ENCODE measurements at regions not wholly inside any gene's neighbourhood (a gene's known extent, or its start where the extent isn't known, plus 50 kb on each side); places are given as distances from the start of the nearest gene placed in this dataset.

DNA sequence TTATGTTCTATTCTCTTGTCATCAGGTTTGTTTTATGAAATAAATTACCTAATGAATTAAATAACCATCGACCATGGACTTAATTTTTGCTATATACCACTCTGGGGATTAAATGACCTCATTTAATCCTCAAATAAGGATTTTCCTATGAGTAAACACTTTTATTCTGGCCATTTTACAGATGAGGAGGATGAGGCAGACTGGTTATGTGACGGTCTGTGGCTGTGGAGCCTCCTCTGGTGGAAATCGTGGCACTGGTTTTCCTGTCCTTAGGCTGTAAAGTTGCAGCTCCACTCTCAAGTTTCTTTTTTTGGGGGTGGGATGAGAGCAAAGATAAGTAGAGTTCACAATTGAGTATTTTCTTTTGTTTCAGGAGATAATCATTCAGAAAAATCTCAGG is 105.2 kb downstream of the XCL2 start:
- DNase-seq (ENCODE audit: extremely low read depth, insufficient read length), result no peak
- Histone ChIP-seq H3K36me3 (ENCODE audit: control insufficient read depth, insufficient read depth, low read length) (no peaks in the 10 kb centered on the region), H3K27me3 (replicated peaks; ENCODE audit: control insufficient read depth, insufficient read depth, low read length) (no peaks in the 10 kb centered on the region; the same call in 1 of the 2 replicates), H3K4me3 (replicated peaks; ENCODE audit: low read depth, low read length) (no peak overlapping the region)
- TF ChIP-seq, protein P1, sequence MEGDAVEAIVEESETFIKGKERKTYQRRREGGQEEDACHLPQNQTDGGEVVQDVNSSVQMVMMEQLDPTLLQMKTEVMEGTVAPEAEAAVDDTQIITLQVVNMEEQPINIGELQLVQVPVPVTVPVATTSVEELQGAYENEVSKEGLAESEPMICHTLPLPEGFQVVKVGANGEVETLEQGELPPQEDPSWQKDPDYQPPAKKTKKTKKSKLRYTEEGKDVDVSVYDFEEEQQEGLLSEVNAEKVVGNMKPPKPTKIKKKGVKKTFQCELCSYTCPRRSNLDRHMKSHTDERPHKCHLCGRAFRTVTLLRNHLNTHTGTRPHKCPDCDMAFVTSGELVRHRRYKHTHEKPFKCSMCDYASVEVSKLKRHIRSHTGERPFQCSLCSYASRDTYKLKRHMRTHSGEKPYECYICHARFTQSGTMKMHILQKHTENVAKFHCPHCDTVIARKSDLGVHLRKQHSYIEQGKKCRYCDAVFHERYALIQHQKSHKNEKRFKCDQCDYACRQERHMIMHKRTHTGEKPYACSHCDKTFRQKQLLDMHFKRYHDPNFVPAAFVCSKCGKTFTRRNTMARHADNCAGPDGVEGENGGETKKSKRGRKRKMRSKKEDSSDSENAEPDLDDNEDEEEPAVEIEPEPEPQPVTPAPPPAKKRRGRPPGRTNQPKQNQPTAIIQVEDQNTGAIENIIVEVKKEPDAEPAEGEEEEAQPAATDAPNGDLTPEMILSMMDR (IDR thresholded peaks at IDR 0.05; ENCODE audit: insufficient read depth, low read length, poor library complexity, severe bottlenecking), result no peak

DNA sequence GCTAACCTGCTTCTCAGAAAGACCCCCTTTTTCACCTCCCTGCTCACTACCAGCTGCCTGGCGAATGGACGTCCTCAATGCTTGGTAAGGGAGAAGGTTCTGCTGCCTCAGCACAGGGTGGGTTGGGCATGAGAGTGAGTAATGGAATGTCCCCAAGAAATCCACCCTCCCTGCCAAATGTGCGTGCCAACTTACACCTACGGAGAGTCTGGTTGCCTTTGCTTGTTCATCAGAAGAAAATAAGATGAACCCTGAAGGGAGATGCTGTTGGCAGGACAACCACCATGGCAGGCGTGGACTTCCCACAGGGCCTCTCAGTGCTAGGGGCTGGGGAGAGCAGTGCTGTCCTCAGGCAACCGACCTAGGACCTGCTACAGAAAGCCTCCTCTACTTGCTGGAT is 106.0 kb downstream of the XCL2 start:
- H3K36me3 ChIP-seq (ENCODE audit: control insufficient read depth, insufficient read depth, low read length), result no peaks in the 10 kb centered on the region
- no peak for DNase-seq (ENCODE audit: extremely low read depth, insufficient read length)
- TF ChIP-seq, protein P1 (IDR thresholded peaks at IDR 0.05; ENCODE audit: insufficient read depth, low read length, poor library complexity, severe bottlenecking), result no peak

DNA sequence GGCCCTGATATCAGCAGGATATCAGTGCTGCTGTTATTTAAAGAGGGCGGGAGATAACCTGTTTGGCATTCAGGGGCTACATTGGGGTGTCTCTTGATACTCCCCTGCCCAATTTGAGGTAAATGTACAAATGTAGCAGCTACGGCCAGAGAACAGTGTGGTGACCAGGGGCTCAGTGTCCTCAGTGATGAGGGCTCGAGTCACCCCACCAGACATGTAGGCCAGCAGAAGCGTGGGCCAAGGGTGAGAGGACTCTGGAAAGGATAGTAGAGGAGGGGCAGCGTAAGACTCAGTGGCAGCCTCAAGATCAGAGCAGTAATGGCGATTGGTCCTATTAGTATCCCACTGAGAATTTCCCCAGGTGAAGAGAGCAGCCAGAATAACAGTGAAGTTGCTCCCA is 108.4 kb downstream of the XCL2 start:
- H3K27me3 ChIP-seq (replicated peaks; ENCODE audit: control insufficient read depth, insufficient read depth, low read length), result no peaks in the 10 kb centered on the region; the same call in 1 of the 2 replicates
- DNase-seq (ENCODE audit: extremely low read depth, insufficient read length), result no peak
- TF ChIP-seq, protein P1 (IDR thresholded peaks at IDR 0.05; ENCODE audit: insufficient read depth, low read length, poor library complexity, severe bottlenecking), result no peak
- H3K4me3 ChIP-seq (replicated peaks; ENCODE audit: low read depth, low read length), result no peak overlapping the region
- H3K36me3 ChIP-seq (ENCODE audit: control insufficient read depth, insufficient read depth, low read length), result no peaks in the 10 kb centered on the region

More for the DNA sequence above, 106.0 kb downstream of the XCL2 start:
- Histone ChIP-seq H3K4me3 (replicated peaks; ENCODE audit: low read depth, low read length) (no peak overlapping the region), H3K27me3 (replicated peaks; ENCODE audit: control insufficient read depth, insufficient read depth, low read length) (no peaks in the 10 kb centered on the region; the same call in 1 of the 2 replicates)

DNA sequence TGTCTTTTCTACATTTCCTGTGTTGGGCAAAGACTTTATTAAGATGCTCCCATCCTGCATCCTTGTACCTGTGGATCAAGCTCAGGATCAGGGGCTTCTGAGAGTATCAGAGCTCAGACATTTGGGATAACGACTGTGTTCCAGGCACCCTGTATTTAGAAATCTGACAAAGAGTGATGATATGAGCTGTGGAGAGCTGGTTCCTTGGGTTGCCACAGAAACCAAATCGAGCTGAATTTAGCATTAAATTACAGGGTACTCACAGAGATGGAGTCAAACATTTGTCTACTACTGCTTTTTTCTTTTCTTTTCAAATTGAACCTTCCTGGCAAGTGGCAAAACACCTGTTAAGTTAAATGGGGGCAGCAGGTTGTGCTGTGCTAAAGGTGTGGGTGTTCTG is 110.6 kb downstream of the XCL2 start:
- Histone ChIP-seq H3K27me3 (replicated peaks; ENCODE audit: control insufficient read depth, insufficient read depth, low read length) (no peaks in the 10 kb centered on the region; the same call in 1 of the 2 replicates), H3K4me3 (replicated peaks; ENCODE audit: low read depth, low read length) (no peak overlapping the region), H3K36me3 (ENCODE audit: control insufficient read depth, insufficient read depth, low read length) (no peaks in the 10 kb centered on the region)
- DNase-seq (ENCODE audit: extremely low read depth, insufficient read length), result no peak
- TF ChIP-seq, protein P1 (IDR thresholded peaks at IDR 0.05; ENCODE audit: insufficient read depth, low read length, poor library complexity, severe bottlenecking), result no peak

DNA sequence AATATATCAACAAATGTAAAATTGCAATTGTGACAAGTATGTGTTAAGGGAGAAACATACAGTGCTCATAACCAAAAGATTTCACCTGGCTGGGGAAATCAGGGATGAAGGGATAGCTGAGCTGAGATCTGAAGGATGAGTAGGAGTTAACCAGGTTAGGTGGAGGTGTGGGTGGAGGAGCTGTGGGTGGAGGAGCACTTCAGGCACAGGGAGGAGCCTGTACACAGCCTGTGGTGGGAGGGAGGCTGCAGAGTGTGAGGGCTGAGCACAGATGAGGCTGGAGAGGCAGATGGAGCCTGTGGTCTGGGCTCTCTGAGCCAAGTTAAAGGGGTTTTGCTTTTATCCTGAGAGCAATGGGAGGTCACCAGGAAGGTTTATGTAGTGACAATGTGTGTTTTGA is 111.9 kb downstream of the XCL2 start:
- H3K4me3 ChIP-seq (replicated peaks; ENCODE audit: low read depth, low read length), result no peak overlapping the region
- H3K27me3 ChIP-seq (replicated peaks; ENCODE audit: control insufficient read depth, insufficient read depth, low read length), result no peaks in the 10 kb centered on the region; the same call in 1 of the 2 replicates
- TF ChIP-seq, protein P1 (IDR thresholded peaks at IDR 0.05; ENCODE audit: insufficient read depth, low read length, poor library complexity, severe bottlenecking), result no peak
- no peak for DNase-seq (ENCODE audit: extremely low read depth, insufficient read length)
- H3K36me3 ChIP-seq (ENCODE audit: control insufficient read depth, insufficient read depth, low read length), result no peaks in the 10 kb centered on the region

DNA sequence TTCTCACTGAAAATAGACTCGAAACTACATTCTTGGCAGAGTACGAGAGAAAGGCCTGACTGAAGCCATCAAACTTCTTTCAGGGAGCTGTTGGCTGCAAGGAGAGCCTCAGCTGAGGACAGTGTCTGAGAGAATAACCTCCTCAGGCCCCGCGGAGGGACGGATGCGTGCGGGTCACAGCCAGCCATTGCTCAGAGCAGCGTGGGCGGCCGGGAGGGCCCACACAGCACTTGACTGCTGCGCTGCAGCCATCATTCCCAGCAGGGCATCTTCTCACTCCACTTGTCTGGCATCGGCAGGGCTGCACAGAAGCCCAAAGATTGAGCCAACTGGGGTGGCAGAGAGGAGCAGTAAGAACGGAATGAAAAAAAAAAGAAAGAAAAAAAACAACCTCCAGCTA is 113.5 kb downstream of the XCL2 start:
- DNase-seq (ENCODE audit: extremely low read depth, insufficient read length), result no peak
- H3K36me3 ChIP-seq (ENCODE audit: control insufficient read depth, insufficient read depth, low read length), result no peaks in the 10 kb centered on the region
- TF ChIP-seq, protein P1 (IDR thresholded peaks at IDR 0.05; ENCODE audit: insufficient read depth, low read length, poor library complexity, severe bottlenecking), result no peak
- no peak overlapping the region for H3K4me3 ChIP-seq (replicated peaks; ENCODE audit: low read depth, low read length)
- no peaks in the 10 kb centered on the region; the same call in 1 of the 2 replicates for H3K27me3 ChIP-seq (replicated peaks; ENCODE audit: control insufficient read depth, insufficient read depth, low read length)
